Loucy (cell line): ENCODE measurements at regions not wholly inside any gene's neighbourhood (a gene's known extent, or its start where the extent isn't known, plus 50 kb on each side); places are given as distances from the start of the nearest gene placed in this dataset.

ENCODE experiments used
- H2AFZ ChIP-seq: fragments of 200-600 bp; sonication (generic); 2 replicates; pipeline ENCODE4 v1.6.0; 2016; ENCODE audit warnings: antibody characterized with exemption, mild to moderate bottlenecking, low read length, moderate library complexity
- H3F3A ChIP-seq: fragments of 200-600 bp; 2 replicates; pipeline ENCODE4 v1.6.0; 2016; ENCODE audit warnings: antibody characterized with exemption, low read depth, mild to moderate bottlenecking
- H3K27me3 ChIP-seq: fragments of 200-600 bp; sonication (generic); 2 replicates; pipeline ENCODE4 v1.6.1; 2014; ENCODE audit warnings: low read length, mild to moderate bottlenecking; ENCODE audit not compliant: insufficient read depth, poor library complexity, severe bottlenecking
- H3K36me3 ChIP-seq: fragments of 200-600 bp; sonication (generic); 2 replicates; pipeline ENCODE4 v1.6.1; 2016; ENCODE audit warnings: low read length; ENCODE audit not compliant: insufficient read depth
- H3K4me1 ChIP-seq: fragments of 200-600 bp; sonication (generic); 2 replicates; pipeline ENCODE4 v1.5.1; 2014; ENCODE audit warnings: low read length, mild to moderate bottlenecking; ENCODE audit not compliant: insufficient read depth, poor library complexity, severe bottlenecking
- H3K4me2 ChIP-seq: fragments of 200-600 bp; sonication (generic); 2 replicates; pipeline ENCODE4 v1.6.0; 2014; ENCODE audit warnings: antibody characterized with exemption, low read length, low read depth, mild to moderate bottlenecking; ENCODE audit not compliant: poor library complexity, severe bottlenecking
- H3K4me3 ChIP-seq: fragments of 200-600 bp; sonication (generic); 2 replicates; pipeline ENCODE4 v1.5.1; 2014; ENCODE audit warnings: low read length, mild to moderate bottlenecking, mixed read lengths; ENCODE audit not compliant: poor library complexity, severe bottlenecking
- H3K79me2 ChIP-seq: fragments of 200-600 bp; sonication (generic); 2 replicates; pipeline ENCODE4 v1.6.1; 2014; ENCODE audit warnings: low read length; ENCODE audit not compliant: insufficient read depth
- H3K9ac ChIP-seq: fragments of 200-600 bp; sonication (generic); 2 replicates; pipeline ENCODE4 v1.6.0; 2014; ENCODE audit warnings: mild to moderate bottlenecking, low read depth, low read length, moderate library complexity; ENCODE audit not compliant: poor library complexity, severe bottlenecking
- H3K9me2 ChIP-seq: fragments of 200-600 bp; sonication (generic); replicated peaks from 2 replicates; pipeline ENCODE4 v1.6.1; 2016; ENCODE audit warnings: low read depth, low read length, mixed read lengths
- H3K9me3 ChIP-seq: fragments of 200-600 bp; sonication (generic); 2 replicates; pipeline ENCODE4 v1.6.1; 2014; ENCODE audit warnings: mild to moderate bottlenecking, antibody characterized with exemption, low read length, low read depth; ENCODE audit not compliant: insufficient read depth
- H4K20me1 ChIP-seq: fragments of 200-600 bp; sonication (generic); 2 replicates; pipeline ENCODE4 v1.6.0; 2014; ENCODE audit warnings: antibody characterized with exemption, low read length, mild to moderate bottlenecking; ENCODE audit not compliant: insufficient read depth, poor library complexity, severe bottlenecking
- CTCF ChIP-seq: fragments of 200-600 bp; sonication (generic); conservative IDR thresholded peaks from 2 replicates; pipeline ENCODE4 v1.5.1; 2014; ENCODE audit warnings: mild to moderate bottlenecking, antibody characterized with exemption, low read length
- EZH2phosphoT487 ChIP-seq: fragments of 200-600 bp; IDR thresholded peaks from 2 replicates; pipeline ENCODE4 v1.6.1; 2018; ENCODE audit warnings: antibody characterized with exemption, mild to moderate bottlenecking, moderate library complexity, borderline replicate concordance

GRCh38 chr11:98195300-98195699, 825.4 kb upstream of the CNTN5 start:
- no peaks in the 10 kb centered on the region for H3K9me2 ChIP-seq
- no peak overlapping the region for H3K9ac ChIP-seq
- H3K4me2 ChIP-seq = no peak overlapping the region
- H4K20me1 ChIP-seq = no peaks in the 10 kb centered on the region
- H3K79me2 ChIP-seq = no peaks in the 10 kb centered on the region
- TF ChIP-seq EZH2phosphoT487 (no peak), CTCF (no peak)
- no peaks in the 10 kb centered on the region for H3F3A ChIP-seq
- H3K4me1 ChIP-seq = no peaks in the 10 kb centered on the region
- no peak overlapping the region for H3K4me3 ChIP-seq
- H3K27me3 ChIP-seq = no peaks in the 10 kb centered on the region
- H2AFZ ChIP-seq = no peak overlapping the region
- H3K36me3 ChIP-seq = no peaks in the 10 kb centered on the region
- no peaks in the 10 kb centered on the region for H3K9me3 ChIP-seq

- no peaks in the 10 kb centered on the region for H3K4me1 ChIP-seq
- H3K9me3 ChIP-seq = no peaks in the 10 kb centered on the region
- no peak for TF ChIP-seq EZH2phosphoT487
- no peak for TF ChIP-seq CTCF
- H3K9ac ChIP-seq = no peak overlapping the region
- no peaks in the 10 kb centered on the region for H3K79me2 ChIP-seq
- no peak overlapping the region for H2AFZ ChIP-seq
- no peaks in the 10 kb centered on the region for H3K27me3 ChIP-seq
- H3K4me2 ChIP-seq = no peak overlapping the region
- no peak overlapping the region for H3K4me3 ChIP-seq
- H3F3A ChIP-seq = no peaks in the 10 kb centered on the region
- H3K9me2 ChIP-seq = no peaks in the 10 kb centered on the region
- H3K36me3 ChIP-seq = no peaks in the 10 kb centered on the region
- H4K20me1 ChIP-seq = no peaks in the 10 kb centered on the region
These were observed 813.7 kb upstream of the CNTN5 start for GRCh38 chr11:98207086-98207485.

- Histone ChIP-seq H3K79me2 (no peaks in the 10 kb centered on the region), H3K9me3 (no peaks in the 10 kb centered on the region), H3K27me3 (no peaks in the 10 kb centered on the region), H2AFZ (no peak overlapping the region), H3K4me3 (no peak overlapping the region), H3K36me3 (no peaks in the 10 kb centered on the region), H3K9ac (no peak overlapping the region), H4K20me1 (no peaks in the 10 kb centered on the region), H3F3A (no peaks in the 10 kb centered on the region), H3K4me2 (no peak overlapping the region), H3K4me1 (no peaks in the 10 kb centered on the region), H3K9me2 (no peaks in the 10 kb centered on the region)
- no peak for TF ChIP-seq CTCF
- TF ChIP-seq EZH2phosphoT487 = no peak
These were observed 793.5 kb upstream of the CNTN5 start for GRCh38 chr11:98227278-98227677.
